GM12892 (cell line): ENCODE measurements at regions not wholly inside any gene's neighbourhood (a gene's known extent, or its start where the extent isn't known, plus 50 kb on each side); places are given as distances from the start of the nearest gene placed in this dataset.
"Not testable (repeated sequence)": the region's sequence is repeated elsewhere in the genome, so short reads cannot be mapped to it uniquely, and the experiment has no call there.

Experiments
- DNase-seq: peaks from one replicate; pipeline ENCODE4 v3.0.0; 2011; ENCODE audit not compliant: insufficient read length
- FAIRE-seq: peaks from 2 replicates; lab custom pipeline; 2011; peaks lifted over from hg19 to GRCh38; lab: Jason Lieb, UNC
- POLR2A ChIP-seq: IDR thresholded peaks from 2 replicates; pipeline ENCODE4 v1.6.1; 2011; ENCODE audit warnings: low read depth, low read length, control low read depth
- POLR2AphosphoS5 ChIP-seq: IDR thresholded peaks from 2 replicates; pipeline ENCODE4 v1.6.1; 2011; ENCODE audit warnings: low read depth, low read length, control low read depth
- TAF1 ChIP-seq: IDR thresholded peaks from 2 replicates; pipeline ENCODE4 v1.6.1; 2011; ENCODE audit warnings: low read depth, mild to moderate bottlenecking, control low read depth, low read length, borderline replicate concordance

DNA sequence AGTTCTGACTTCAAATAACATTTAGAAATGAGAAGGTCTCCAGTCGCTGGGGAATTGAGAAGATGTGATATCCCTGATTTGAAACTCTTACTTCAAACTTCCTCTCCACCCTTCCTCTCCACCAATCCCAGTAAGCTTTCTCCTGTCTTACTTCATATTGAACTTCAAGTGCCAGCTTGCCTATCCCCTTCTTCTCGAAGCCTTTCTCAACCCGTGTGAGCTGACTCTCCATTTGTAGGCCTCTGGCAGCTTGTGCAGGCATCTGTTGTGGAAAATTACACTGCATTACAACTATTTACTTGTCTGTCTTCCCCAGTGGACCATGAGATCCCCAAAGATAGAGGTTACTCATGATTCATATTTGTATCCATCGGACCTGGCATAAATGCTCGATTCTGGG lies 280.8 kb upstream of the CDH5 start:
- FAIRE-seq (no peak), DNase-seq (no peak)
- no peak for TF ChIP-seq POLR2AphosphoS5
- TF ChIP-seq TAF1: no peak
- TF ChIP-seq POLR2A: no peak

DNA sequence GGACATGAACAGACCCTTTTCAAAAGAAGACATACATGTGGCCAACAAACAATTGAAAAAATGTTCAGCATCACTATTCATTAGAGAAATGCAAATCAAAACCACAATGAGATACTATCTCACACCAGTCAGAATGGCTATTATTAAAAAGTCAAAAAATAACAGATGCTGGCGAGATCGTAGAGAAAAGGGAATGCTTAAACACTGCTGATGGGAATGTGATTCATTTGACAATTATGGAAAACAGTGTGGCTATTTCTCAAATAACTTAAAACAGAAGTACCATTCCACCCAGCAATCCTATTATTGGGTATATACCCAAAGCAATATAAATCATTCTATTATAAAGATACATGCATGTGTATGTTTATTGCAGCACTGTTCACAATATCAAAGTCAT lies 281.8 kb upstream of the CDH5 start:
- not testable (repeated sequence) for DNase-seq, FAIRE-seq

DNA sequence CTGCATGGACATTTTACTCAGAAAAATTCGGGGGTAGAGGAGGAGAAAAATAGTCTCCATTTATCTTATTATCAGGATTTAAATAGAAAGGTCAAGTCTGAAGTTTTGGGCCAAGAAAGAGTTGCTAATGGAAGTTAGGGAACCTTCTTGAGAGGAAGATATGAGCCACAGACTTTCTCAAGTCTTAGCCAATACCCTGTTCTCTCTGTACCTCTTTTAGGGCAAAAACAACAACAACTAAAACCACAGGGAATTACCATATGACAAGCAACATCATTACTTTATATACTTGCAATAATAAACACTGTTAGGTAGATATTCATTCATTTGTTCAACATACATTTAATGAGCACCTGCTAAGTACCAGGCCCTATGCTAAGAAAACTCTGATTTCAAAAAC lies 282.2 kb upstream of the CDH5 start:
- TF ChIP-seq POLR2AphosphoS5: no peak
- TF ChIP-seq TAF1: no peak
- TF ChIP-seq POLR2A: no peak
- FAIRE-seq (no peak), DNase-seq (no peak)

DNA sequence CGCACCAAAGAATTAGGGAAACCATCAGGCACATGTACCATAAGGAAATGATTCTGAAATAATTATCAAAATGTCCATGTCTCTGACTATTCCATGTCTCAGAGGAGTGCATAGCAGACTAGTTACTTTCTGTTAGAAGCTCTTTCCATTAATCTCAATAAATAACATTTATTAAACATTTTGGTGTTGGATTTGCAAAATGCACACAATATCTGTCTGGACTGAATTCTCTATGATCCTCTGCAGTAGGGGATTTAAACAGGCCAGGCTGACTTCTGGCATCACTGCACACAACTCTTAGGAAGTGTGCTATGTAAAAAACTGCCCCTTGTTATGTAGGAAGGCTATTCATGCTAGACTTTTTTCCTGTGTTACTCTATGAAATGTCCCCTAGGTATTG lies 283.3 kb upstream of the CDH5 start:
- TF ChIP-seq POLR2A (no peak), POLR2AphosphoS5 (no peak), TAF1 (no peak)
- DNase-seq (no peak), FAIRE-seq (no peak)

DNA sequence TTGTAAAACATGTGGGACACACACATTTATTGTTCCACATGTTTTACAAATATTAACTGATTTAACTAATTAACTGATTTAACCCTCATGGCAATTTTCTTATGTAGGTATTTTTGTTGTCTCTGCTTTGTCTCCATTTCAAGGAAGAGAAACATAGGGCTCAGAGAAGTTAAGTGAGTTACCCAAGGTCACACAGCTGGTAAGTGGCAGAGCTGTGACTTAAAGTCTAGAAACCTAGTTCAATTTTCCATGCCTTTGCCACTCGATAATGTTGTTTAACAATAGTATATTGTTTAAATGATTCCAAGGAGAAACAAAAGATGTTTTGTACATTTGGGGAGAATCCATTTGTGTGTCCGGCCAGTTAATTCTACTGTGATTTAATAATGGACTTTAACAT lies 284.1 kb upstream of the CDH5 start:
- TF ChIP-seq TAF1: no peak
- no peak for TF ChIP-seq POLR2A
- TF ChIP-seq POLR2AphosphoS5: no peak
- no peak for FAIRE-seq
- DNase-seq: no peak

DNA sequence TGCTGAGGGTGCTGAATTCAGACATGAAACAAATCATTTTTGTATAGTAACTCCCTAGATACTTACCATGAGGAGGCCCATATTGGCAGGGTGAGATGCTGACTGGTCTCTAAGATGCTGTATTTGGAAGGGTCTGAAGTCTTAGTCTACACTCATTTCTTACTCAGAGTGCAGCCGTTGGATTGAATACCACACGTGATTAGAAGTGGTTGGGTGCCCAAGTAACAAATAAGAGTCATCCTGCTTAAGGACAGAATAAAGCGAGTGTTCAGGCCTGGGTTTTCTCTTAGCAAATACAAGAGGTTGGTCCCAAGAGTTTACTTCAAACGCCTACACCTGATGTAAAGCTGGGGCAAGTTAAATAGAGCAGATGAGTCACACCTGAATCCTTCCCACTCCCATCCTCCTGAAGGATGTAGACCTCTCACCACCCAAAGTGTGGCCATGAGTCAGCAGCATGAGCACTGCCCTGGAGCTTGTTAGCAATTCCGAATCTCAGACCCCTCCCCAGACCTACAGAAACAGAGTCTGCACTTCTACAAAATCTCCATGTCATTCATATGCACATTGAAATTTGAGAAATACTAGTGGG lies 284.6 kb upstream of the CDH5 start:
- FAIRE-seq (no peak), DNase-seq (no peak)
- no peak for TF ChIP-seq POLR2A
- no peak for TF ChIP-seq TAF1
- no peak for TF ChIP-seq POLR2AphosphoS5

DNA sequence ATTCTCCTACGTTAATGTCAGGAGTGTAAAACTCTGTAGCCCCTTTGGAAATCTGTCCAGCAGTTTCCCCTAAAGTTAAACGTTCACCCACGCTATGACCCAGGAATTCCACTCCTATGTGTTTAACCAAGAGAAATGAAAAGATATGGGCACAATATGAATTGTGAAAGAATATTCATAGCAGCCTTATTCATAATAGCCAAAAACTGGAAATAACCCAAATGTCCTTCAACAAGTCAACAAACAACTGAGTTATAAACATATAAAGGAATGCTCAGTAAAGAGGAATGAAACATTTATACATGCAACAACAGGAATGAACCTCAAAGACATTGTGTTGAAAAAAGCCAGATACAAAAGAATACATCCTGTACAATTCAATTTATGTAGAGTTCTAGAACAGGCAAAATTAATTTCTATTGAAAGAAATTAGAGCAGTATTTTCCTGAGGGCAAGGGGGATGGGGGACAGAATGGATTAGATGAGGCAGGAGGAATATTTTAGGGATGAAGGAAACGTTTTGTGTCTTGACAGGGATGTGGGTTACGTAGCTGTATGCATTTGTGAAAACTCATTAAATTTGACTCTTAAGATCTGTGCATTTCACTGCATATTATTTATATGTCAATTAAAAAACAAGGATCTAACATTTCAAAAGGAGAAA lies 286.7 kb upstream of the CDH5 start:
- no peak for TF ChIP-seq POLR2A
- no peak for TF ChIP-seq POLR2AphosphoS5
- no peak for TF ChIP-seq TAF1
- FAIRE-seq (no peak), DNase-seq (no peak)

DNA sequence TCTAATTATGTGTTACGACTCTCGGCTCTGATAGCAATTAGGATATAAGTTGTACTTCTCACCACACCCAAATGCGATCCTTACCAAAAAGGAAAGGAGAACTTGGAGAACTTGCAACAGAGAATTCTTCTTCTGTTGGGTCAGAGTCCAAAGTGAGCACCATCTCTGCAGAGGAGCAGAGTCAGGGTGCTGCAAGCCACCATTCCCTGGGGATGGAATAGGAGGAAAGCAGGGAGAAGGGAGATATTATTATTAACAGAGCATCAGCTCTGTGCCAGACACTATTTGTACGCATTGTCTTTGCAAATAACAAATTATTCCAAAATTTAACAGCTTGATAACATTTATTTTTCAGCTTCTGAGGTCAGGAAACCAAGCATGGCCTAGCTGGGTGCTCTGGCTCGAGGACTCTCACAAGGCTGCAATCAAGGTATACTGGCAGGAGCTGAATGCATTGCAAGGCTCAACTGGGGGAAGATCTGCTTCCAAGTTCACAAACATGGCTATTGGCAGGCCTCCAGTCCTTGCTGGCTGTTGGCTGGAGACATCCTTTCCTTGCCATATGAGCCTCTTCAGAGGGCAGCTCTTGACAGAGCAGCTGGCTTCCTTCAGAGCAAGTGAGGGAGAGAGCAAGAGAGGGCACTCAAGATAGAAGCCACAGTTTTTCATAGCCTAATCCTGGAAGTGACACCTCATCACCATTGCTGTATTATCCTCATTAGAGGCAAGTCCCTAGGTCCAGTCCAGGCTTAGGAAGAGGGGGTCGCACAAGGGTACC lies 296.2 kb upstream of the CDH5 start:
- FAIRE-seq (no peak), DNase-seq (no peak)
- TF ChIP-seq POLR2A (no peak), POLR2AphosphoS5 (no peak), TAF1 (no peak)

DNA sequence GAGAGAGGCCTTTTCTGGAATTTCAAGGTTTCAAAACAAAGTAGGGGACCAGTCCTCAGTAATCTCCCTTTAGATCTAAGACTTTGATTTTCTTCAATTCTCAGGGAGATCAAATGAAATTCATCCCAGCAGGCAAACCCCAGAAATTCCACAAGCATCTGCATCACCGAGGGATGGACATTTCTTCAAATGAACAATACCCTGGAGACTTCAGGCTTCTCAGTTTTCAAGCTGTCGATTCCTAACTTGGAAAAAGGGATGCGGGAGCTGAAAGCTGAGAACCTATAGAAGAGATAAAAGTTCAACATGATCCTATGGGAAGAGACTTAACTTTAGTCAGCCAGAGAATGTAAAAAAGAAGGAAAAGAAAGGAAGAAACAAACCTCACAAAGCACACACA lies 296.9 kb upstream of the CDH5 start:
- DNase-seq (no peak), FAIRE-seq (no peak)

DNA sequence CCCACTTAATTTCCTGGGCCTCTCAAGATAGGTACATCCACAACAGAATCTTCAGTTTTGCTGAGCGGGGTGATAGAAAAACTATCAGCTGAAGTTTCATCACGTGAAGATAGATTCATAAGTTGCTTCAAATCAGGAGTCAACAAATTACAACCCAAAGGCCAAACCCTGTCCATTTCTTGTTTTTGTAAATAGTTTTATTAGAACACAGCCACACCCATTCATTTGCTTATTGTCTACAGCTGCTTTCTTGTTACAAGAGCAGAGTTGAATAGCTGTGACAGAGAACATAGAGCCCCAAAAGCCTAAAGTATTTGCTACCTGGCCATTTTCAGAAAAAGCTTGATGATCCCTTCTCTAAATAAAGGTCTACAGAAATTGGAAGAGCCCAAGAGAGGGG lies 300.1 kb upstream of the CDH5 start:
- DNase-seq: no peak
- no peak for FAIRE-seq
- TF ChIP-seq POLR2A (no peak), TAF1 (no peak), POLR2AphosphoS5 (no peak)

More for the DNA sequence above, 296.9 kb upstream of the CDH5 start:
- TF ChIP-seq TAF1: no peak
- no peak for TF ChIP-seq POLR2A
- no peak for TF ChIP-seq POLR2AphosphoS5

DNA sequence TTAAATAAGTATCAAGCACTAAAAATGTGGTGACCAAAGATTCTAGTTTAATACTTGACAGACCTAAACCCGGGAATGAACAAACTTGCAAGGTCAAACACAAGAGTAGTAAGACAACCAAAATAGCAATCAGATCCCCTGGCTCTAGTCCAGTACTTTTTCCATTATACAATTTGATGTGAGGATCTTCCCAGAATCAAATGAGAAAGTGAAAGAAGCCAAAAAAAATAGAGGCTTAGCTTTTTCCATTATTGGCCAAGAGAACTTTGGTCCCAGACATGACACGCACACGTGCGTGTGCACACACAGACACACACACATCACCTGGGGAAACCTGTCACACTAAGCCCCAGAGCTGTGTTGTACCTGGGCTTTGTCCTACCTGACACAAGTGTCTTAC lies 300.6 kb upstream of the CDH5 start:
- TF ChIP-seq TAF1: no peak
- TF ChIP-seq POLR2AphosphoS5: no peak
- no peak for TF ChIP-seq POLR2A
- FAIRE-seq (no peak), DNase-seq (no peak)
